ENCODE measurements at regions not wholly inside any gene's neighbourhood (a gene's known extent, or its start where the extent isn't known, plus 50 kb on each side); places are given as distances from the start of the nearest gene placed in this dataset.
A peak's percentile ranks its signal among the peaks of the same experiment; 100 is the strongest.
"Not testable (repeated sequence)": the region's sequence is repeated elsewhere in the genome, so short reads cannot be mapped to it uniquely, and the experiment has no call there.

- Histone ChIP-seq H3K27ac (no peak overlapping the region), H3K4me1 (no peaks in the 10 kb centered on the region), H3K36me3 (no peaks in the 10 kb centered on the region), H3K27me3 (no peaks in the 10 kb centered on the region), H3K4me3 (no peak overlapping the region), H3K9me3 (no peaks in the 10 kb centered on the region)
- DNase-seq (no peak), ATAC-seq (peak; percentile 76)
- TF ChIP-seq, protein P1, sequence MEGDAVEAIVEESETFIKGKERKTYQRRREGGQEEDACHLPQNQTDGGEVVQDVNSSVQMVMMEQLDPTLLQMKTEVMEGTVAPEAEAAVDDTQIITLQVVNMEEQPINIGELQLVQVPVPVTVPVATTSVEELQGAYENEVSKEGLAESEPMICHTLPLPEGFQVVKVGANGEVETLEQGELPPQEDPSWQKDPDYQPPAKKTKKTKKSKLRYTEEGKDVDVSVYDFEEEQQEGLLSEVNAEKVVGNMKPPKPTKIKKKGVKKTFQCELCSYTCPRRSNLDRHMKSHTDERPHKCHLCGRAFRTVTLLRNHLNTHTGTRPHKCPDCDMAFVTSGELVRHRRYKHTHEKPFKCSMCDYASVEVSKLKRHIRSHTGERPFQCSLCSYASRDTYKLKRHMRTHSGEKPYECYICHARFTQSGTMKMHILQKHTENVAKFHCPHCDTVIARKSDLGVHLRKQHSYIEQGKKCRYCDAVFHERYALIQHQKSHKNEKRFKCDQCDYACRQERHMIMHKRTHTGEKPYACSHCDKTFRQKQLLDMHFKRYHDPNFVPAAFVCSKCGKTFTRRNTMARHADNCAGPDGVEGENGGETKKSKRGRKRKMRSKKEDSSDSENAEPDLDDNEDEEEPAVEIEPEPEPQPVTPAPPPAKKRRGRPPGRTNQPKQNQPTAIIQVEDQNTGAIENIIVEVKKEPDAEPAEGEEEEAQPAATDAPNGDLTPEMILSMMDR (IDR thresholded peaks at IDR 0.05), result peak; percentile 62
- intact Hi-C loops (cut with DNase I), result no loop called here
These were observed 311.5 kb downstream of the KDM5D start for GRCh38 chrY:19433059-19433458.

GRCh38 chrY:19427736-19428518, 316.6 kb downstream of the KDM5D start:
- ATAC-seq (no peak), DNase-seq (no peak)
- Histone ChIP-seq H3K4me3 (no peak overlapping the region), H3K9me3 (no peaks in the 10 kb centered on the region), H3K36me3 (no peaks in the 10 kb centered on the region), H3K4me1 (no peaks in the 10 kb centered on the region), H3K27ac (no peak overlapping the region), H3K27me3 (no peaks in the 10 kb centered on the region)
- TF ChIP-seq, protein P1 (IDR thresholded peaks at IDR 0.05), result no peak
- intact Hi-C loops (cut with DNase I), result no loop called here

DNA sequence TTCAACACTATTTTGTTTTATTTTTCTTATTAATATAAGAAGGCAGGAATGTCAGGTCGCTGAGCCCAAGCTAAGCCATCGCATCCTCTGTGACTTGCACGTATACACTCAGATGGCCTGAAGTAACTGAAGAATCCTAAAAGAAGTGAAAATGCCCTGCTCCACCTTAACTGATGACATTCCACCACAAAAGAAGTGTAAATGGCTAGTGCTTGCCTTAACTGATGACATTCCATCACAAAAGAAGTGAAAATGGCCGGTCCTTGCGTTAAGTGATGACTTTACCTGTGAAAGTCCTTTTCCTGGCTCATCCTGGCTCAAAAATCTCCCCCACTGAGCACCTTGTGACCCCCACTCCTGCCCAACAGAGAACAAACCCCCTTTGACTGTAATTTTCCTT, 317.3 kb downstream of the KDM5D start:
- H3K9me3 ChIP-seq; H3K4me3 ChIP-seq; H3K4me1 ChIP-seq; intact Hi-C loops (cut with DNase I); DNase-seq; H3K27me3 ChIP-seq; H3K36me3 ChIP-seq; ATAC-seq; H3K27ac ChIP-seq: not testable (repeated sequence)

DNA sequence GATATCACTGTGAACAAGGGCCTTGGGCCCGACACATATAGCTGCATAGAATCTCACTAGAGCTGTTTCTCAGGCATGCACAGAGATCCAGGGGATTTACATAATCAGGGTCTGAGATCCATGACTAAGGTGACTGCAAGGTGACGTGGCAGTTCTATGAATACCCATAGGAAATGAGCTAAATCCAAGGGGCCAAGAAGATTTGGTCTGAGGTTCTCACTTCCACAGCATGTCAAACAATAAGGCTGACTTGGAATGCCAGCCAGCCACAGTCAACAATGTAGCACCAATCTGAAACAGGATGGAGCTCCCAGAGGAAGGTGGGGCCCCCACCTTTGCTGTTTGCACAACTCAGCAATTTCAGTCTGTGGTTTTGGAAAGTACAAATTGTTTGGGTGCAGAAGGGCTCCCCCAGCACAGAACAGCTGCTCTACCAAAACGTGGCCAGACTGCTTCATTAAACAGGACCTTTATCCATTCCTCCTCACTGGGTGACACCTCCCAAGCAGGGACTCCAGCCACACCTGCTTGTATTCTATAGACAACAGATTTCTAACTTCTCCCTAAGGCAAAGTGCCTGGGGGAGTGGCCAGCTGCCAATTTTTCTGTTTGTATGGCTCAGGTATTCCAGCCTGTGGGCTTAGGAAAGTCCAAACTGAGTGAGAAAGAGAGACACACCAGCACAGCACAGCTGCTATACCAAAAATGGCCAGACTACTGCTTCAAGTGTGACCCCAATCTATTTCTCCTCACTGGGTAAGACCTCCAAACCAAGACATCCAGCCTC, 333.4 kb downstream of the KDM5D start:
- intact Hi-C loops (cut with DNase I), result no loop called here

DNA sequence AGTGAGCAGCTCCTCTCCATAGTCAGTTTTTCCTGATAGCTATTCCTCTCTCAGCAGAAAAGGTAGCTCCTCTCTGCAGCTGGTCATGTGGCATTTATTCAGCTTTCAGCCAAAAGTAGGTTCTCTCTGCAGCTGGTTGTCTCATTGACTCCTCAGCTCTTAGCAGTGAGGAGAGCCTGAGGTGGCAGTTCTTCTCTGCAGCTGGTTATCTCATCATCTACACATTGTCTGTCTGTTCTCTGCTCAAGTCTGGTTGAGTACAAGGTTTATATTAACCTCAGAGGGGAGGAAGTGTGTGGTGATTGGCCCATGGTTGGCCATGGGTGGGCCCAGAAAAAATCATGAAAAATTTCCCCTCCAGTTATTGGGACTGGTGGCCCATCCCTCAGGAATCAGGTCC, 338.3 kb downstream of the KDM5D start:
- Histone ChIP-seq H3K4me1 (no peaks in the 10 kb centered on the region), H3K4me3 (no peak overlapping the region), H3K27me3 (no peaks in the 10 kb centered on the region), H3K9me3 (no peaks in the 10 kb centered on the region), H3K36me3 (no peaks in the 10 kb centered on the region), H3K27ac (no peak overlapping the region)
- no peak for DNase-seq
- TF ChIP-seq, protein P1 (IDR thresholded peaks at IDR 0.05), result no peak
- intact Hi-C loops (cut with DNase I), result no loop called here
- ATAC-seq, result no peak

More for the DNA sequence above, 333.4 kb downstream of the KDM5D start:
- no peak for DNase-seq
- peak; percentile 61 for ATAC-seq
- Histone ChIP-seq H3K36me3 (no peaks in the 10 kb centered on the region), H3K4me3 (no peak overlapping the region), H3K9me3 (no peaks in the 10 kb centered on the region), H3K27me3 (no peaks in the 10 kb centered on the region), H3K4me1 (no peaks in the 10 kb centered on the region), H3K27ac (no peak overlapping the region)
- TF ChIP-seq, protein P1 (IDR thresholded peaks at IDR 0.05), result no peak

- Histone ChIP-seq H3K4me1 (no peaks in the 10 kb centered on the region), H3K9me3 (no peaks in the 10 kb centered on the region), H3K36me3 (no peaks in the 10 kb centered on the region), H3K27ac (no peak overlapping the region), H3K27me3 (no peaks in the 10 kb centered on the region), H3K4me3 (no peak overlapping the region)
- TF ChIP-seq, protein P1 (IDR thresholded peaks at IDR 0.05), result no peak
- intact Hi-C loops (cut with DNase I), result no loop called here
- ATAC-seq (no peak), DNase-seq (no peak)
These were observed 338.9 kb downstream of the KDM5D start for GRCh38 chrY:19405598-19405997.
